Esophagus squamous epithelium (tissue), 5 donors: ENCODE measurements at regions not wholly inside any gene's neighbourhood (a gene's known extent, or its start where the extent isn't known, plus 50 kb on each side); places are given as distances from the start of the nearest gene placed in this dataset.
A peak's percentile ranks its signal among the peaks of the same experiment; 100 is the strongest.

ENCODE experiments used
- DNase-seq: peaks from one replicate; lab custom pipeline; 2025; lab: John Stamatoyannopoulos, UW
- H3K27ac ChIP-seq, 4 donors: fragments of 200-600 bp; sonication (generic); one replicate each; pipeline ENCODE4 v1.5.1; 2016 to 2019; ENCODE audit warnings: mild to moderate bottlenecking in 1 of 4
- H3K27me3 ChIP-seq, 4 donors: fragments of 200-600 bp; sonication (generic); 1 replicate in 3 of 4; 2 replicates in 1 of 4; pipeline versions ENCODE4 v1.5.1 to v1.6.0; 2017 to 2021; ENCODE audit warnings: antibody characterized with exemption in 1 of 4
- H3K36me3 ChIP-seq, 3 donors: fragments of 200-600 bp; sonication (generic); one replicate each; pipeline ENCODE4 v1.5.1; 2016 to 2019
- H3K4me1 ChIP-seq, 3 donors: fragments of 200-600 bp; sonication (generic); one replicate each; pipeline ENCODE4 v1.5.1; 2017 to 2019
- H3K4me3 ChIP-seq, 4 donors: fragments of 200-600 bp; sonication (generic); 1 replicate in 3 of 4; 2 replicates in 1 of 4; pipeline ENCODE4 v1.5.1; 2016 to 2019; ENCODE audit warnings: mild to moderate bottlenecking in 2 of 4, moderate library complexity in 1 of 4
- H3K9me3 ChIP-seq, 3 donors: fragments of 200-600 bp; sonication (generic); one replicate each; pipeline ENCODE4 v1.5.1; 2016 to 2019
- CTCF ChIP-seq, 6 experiments: fragments of 450-650 bp in 4 of 6; fragments of 200-600 bp in 2 of 6; sonication (generic) in 2 of 6; IDR thresholded peaks; one replicate each; pipeline ENCODE4 v1.5.1; 2016 to 2019; ENCODE audit warnings: antibody characterized with exemption in 6 of 6, mild to moderate bottlenecking in 4 of 6, moderate library complexity in 4 of 6
- POLR2A ChIP-seq, 4 donors: fragments of 450-650 bp; IDR thresholded peaks; one replicate each; pipeline ENCODE4 v1.6.1; 2017; ENCODE audit warnings: antibody characterized with exemption in 4 of 4, mild to moderate bottlenecking in 4 of 4, moderate library complexity in 3 of 4
- WGBS, 2 donors: methylation state at CpG; one replicate each; pipeline ENCODE4 v1.1.5; 2018; 5-methylcytosine and 5-hydroxymethylcytosine counted together
- intact Hi-C: fragments of 100-400 bp; cut with DNase I; formaldehyde crosslinking; loops from one replicate; pipeline ENCODE4 v1.15.0; 2022
- donor health status: DM: yes; HTN: yes; CAD: no.

- intact Hi-C loops, result no loop called here
- H3K4me3 ChIP-seq, result no peak overlapping the region
- 83 to 90% methylated on average over 3 to 4 of the region's 6 CpGs for WGBS, 2 donors
- H3K4me1 ChIP-seq, result no peaks in the 10 kb centered on the region
- TF ChIP-seq POLR2A (IDR thresholded peaks at IDR 0.05) (no peak), CTCF (IDR thresholded peaks at IDR 0.05) (no peak)
- no peaks in the 10 kb centered on the region for H3K9me3 ChIP-seq
- H3K36me3 ChIP-seq, result no peaks in the 10 kb centered on the region
- DNase-seq, result no peak
- no peak overlapping the region for H3K27ac ChIP-seq
- H3K27me3 ChIP-seq, result no peaks in the 10 kb centered on the region
These were observed 533.1 kb downstream of the KLF5 start for GRCh38 chr13:73591861-73592260.

- no peak for TF ChIP-seq POLR2A (IDR thresholded peaks at IDR 0.05)
- TF ChIP-seq CTCF (IDR thresholded peaks at IDR 0.05), result no peak
- no peaks in the 10 kb centered on the region for H3K4me1 ChIP-seq
- intact Hi-C loops, result no loop called here
These were observed 532.0 kb downstream of the KLF5 start for GRCh38 chr13:73590795-73591194.

GRCh38 chr13:73585236-73585635 is 526.4 kb downstream of the KLF5 start:
- Histone ChIP-seq H3K36me3 (no peaks in the 10 kb centered on the region), H3K27me3 (no peaks in the 10 kb centered on the region), H3K4me1 (peaks cover 0 to 10% (median 0%) of the 10 kb centered on the region in 3 donors), H3K9me3 (no peaks in the 10 kb centered on the region), H3K4me3 (no peak overlapping the region), H3K27ac (peak overlapping the region in 2 of 4 donors; percentile 1 to 34)
- 28 to 44% methylated on average over 2 of the region's 2 CpGs for WGBS, 2 donors
- DNase-seq, result no peak
- TF ChIP-seq CTCF (IDR thresholded peaks at IDR 0.05), result no peak
- no peak for TF ChIP-seq POLR2A (IDR thresholded peaks at IDR 0.05)
- intact Hi-C loops, result no loop called here

More at GRCh38 chr13:73590795-73591194, 532.0 kb downstream of the KLF5 start:
- no peaks in the 10 kb centered on the region for H3K27me3 ChIP-seq
- H3K4me3 ChIP-seq, result no peak overlapping the region
- H3K27ac ChIP-seq, result no peak overlapping the region
- H3K36me3 ChIP-seq, result no peaks in the 10 kb centered on the region
- DNase-seq, result no peak
- no peaks in the 10 kb centered on the region for H3K9me3 ChIP-seq

- Histone ChIP-seq H3K27ac (no peak overlapping the region), H3K4me3 (no peak overlapping the region), H3K27me3 (no peaks in the 10 kb centered on the region), H3K4me1 (peaks cover 0 to 10% (median 0%) of the 10 kb centered on the region in 3 donors), H3K9me3 (no peaks in the 10 kb centered on the region), H3K36me3 (no peaks in the 10 kb centered on the region)
- WGBS, 2 donors, result 56 to 67% methylated on average over 3 of the region's 3 CpGs
- intact Hi-C loops, result no loop called here
- no peak for TF ChIP-seq POLR2A (IDR thresholded peaks at IDR 0.05)
- no peak for TF ChIP-seq CTCF (IDR thresholded peaks at IDR 0.05)
- no peak for DNase-seq
These were observed 524.5 kb downstream of the KLF5 start for GRCh38 chr13:73583331-73583730.

- TF ChIP-seq CTCF (IDR thresholded peaks at IDR 0.05) (no peak), POLR2A (IDR thresholded peaks at IDR 0.05) (no peak)
- Histone ChIP-seq H3K27me3 (no peaks in the 10 kb centered on the region), H3K27ac (no peak overlapping the region), H3K4me1 (peaks cover 0 to 10% (median 0%) of the 10 kb centered on the region in 3 donors), H3K9me3 (no peaks in the 10 kb centered on the region), H3K4me3 (no peak overlapping the region), H3K36me3 (no peaks in the 10 kb centered on the region)
- WGBS, 2 donors, result 75 to 90% methylated on average over 3 of the region's 3 CpGs
- no peak for DNase-seq
- intact Hi-C loops, result no loop called here
These were observed 521.9 kb downstream of the KLF5 start for GRCh38 chr13:73580513-73581267.
